AG09309 (cell line): ENCODE measurements at regions not wholly inside any gene's neighbourhood (a gene's known extent, or its start where the extent isn't known, plus 50 kb on each side); places are given as distances from the start of the nearest gene placed in this dataset.

ENCODE experiments used
- DNase-seq: peaks from one replicate; pipeline ENCODE4 v3.0.0-alpha.2; 2010; ENCODE audit warnings: low read depth
- H3K4me3 ChIP-seq: 2 replicates; pipeline ENCODE4 v1.5.1; 2011; ENCODE audit warnings: mild to moderate bottlenecking, low read depth, low read length, moderate library complexity; ENCODE audit not compliant: control insufficient read depth
- TF ChIP-seq, protein P1 (sequence below): IDR thresholded peaks from 2 replicates; pipeline ENCODE4 v1.5.1; 2011; ENCODE audit warnings: mild to moderate bottlenecking, low read depth, low read length, inconsistent platforms; ENCODE audit not compliant: insufficient read depth, control insufficient read depth; ENCODE audit errors: missing control alignments

DNA sequence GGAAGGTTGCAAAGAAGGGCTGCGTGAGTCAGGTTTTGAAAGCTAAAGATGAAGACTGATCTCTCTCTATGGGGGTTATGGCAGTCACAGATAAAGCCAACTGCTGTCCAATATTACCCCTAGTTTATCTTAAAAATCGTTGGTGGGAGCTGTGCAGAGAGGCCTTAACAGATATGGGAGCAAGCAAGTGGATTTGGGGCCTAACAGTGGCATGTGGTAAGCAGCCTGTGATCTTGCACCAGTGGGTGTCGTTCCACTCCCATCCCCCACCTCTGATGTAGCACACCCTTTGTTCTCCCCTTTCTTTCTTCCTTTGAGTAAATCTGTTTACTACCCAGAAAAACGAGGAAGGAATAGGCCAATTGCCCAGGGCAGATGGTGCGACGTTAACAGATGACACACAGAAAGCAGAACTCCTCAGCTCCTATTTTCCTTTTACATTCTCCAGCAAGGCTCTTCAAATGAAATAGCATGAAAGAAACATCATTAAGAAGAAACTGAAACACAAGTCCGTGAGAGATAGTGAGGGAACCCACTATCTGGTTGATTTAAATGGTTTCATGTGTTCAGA lies 274.1 kb upstream of the CITED2 start:
- no peak overlapping the region for H3K4me3 ChIP-seq
- TF ChIP-seq, protein P1, sequence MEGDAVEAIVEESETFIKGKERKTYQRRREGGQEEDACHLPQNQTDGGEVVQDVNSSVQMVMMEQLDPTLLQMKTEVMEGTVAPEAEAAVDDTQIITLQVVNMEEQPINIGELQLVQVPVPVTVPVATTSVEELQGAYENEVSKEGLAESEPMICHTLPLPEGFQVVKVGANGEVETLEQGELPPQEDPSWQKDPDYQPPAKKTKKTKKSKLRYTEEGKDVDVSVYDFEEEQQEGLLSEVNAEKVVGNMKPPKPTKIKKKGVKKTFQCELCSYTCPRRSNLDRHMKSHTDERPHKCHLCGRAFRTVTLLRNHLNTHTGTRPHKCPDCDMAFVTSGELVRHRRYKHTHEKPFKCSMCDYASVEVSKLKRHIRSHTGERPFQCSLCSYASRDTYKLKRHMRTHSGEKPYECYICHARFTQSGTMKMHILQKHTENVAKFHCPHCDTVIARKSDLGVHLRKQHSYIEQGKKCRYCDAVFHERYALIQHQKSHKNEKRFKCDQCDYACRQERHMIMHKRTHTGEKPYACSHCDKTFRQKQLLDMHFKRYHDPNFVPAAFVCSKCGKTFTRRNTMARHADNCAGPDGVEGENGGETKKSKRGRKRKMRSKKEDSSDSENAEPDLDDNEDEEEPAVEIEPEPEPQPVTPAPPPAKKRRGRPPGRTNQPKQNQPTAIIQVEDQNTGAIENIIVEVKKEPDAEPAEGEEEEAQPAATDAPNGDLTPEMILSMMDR: no peak
- no peak for DNase-seq

DNA sequence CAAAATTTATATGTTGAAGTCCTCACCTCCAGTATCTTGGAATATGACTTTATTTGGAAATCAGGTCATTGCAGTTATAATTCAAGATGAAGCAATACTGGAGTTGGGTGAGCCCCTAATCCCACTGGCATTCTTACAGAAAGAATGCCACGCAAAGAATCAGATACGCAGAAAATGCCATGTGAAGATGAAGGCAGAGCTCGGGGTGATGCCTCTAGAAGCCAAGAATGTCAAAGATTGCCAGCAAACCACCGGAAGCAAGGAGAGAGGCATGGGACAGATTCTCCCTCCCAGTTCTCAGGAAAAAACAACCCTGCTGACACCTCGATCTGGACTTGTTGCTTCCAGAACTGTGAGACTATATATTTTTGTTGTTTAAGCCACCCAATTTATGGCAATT lies 273.4 kb upstream of the CITED2 start:
- no peak overlapping the region for H3K4me3 ChIP-seq
- DNase-seq: no peak
- TF ChIP-seq, protein P1: no peak

DNA sequence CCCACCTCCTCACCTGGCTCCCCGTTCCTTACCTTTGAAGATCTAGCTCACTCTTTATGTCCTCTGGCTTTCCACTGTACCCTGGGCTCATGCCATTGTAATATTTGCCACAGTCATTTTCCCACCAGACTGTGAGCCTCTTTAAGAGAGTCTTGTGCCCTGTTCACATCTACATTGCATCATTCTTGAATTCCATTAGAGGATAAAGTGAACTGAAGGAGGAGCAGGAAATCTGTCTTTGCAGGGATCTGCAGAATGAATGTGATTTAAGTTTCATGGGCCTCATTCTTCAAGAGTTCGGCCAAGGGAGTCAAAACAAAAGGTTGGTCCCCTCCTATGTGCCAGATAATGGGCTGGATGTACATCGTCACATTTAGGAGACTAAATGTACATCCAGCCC lies 272.6 kb upstream of the CITED2 start:
- TF ChIP-seq, protein P1: no peak
- peak; percentile 13 for DNase-seq
- H3K4me3 ChIP-seq: no peak overlapping the region

DNA sequence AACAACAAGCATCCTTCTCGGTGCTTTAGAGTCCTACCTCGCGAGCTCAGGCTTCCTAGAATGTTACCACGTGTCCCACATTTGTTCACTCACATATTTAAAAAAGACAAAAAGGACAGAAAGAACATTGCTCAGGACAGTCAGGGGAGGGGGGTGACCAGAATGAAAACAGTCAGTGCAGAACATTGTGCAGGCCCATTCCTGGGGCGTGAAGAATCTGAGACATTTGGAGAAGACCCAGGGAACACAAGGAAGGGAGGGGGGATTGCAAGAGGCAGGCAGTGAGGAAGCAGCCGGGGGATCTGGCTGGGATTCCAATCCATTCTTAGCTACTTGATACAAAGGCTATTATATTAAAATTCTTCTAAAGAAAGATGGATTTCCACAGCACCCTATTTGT lies 270.4 kb upstream of the CITED2 start:
- no peak overlapping the region for H3K4me3 ChIP-seq
- no peak for DNase-seq
- TF ChIP-seq, protein P1: no peak

DNA sequence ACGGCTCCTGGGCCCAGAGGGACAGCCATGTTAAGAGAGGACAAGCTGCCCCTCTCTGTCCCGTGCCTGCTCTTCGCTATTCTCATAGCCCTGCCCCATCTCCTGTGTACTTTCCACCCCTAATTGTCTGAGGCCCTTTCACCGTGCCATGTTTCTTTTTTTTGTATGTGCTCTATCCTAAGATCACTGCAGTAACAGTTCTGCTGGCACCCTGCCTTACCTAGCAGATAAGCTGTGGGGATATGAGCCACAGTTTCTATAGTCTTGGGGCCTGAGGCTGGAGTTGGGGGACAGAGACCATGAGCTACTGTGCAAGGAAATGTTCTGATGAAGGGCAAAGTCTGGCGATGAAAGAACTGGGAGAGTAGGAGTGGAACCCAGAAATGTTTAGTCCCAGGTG lies 269.5 kb upstream of the CITED2 start:
- TF ChIP-seq, protein P1: no peak
- no peak overlapping the region for H3K4me3 ChIP-seq
- no peak for DNase-seq

DNA sequence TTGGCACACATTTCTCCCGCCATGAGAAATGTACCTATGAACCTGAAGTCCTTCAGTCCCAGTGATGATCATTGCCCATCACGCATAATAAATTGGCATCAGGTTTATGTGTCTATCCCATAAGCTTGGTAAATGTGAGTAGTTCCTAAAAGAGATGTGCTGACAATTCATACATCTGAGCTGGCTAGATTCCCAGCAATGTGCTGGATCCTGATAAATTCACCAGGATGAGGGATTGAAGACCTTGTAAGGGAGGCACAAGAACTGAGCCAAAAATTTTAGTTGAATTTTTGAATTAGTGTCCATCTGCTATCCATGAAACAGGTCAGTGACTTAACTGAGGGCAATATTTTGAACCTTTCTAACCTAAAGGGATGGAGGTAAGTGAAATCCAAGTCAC lies 267.9 kb upstream of the CITED2 start:
- TF ChIP-seq, protein P1: no peak
- no peak overlapping the region for H3K4me3 ChIP-seq
- no peak for DNase-seq

DNA sequence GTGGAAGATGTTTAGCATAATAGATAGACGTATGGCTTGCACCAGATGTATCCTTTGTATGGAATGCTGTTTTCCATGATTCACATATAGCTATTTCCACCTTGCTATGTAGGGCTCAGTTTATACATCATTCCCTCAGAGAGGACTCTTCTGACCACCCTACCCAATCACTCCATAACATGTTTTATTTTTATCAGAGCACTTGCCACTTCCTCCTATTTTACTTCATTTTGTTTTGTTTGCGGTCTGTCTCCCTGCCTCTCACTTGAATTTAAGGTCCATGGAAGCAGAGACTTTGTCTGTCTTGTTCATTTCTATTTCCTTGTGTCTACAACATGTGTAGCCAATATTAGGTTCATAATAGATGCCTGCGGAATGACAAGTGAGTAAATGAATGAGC lies 266.9 kb upstream of the CITED2 start:
- no peak for DNase-seq
- no peak overlapping the region for H3K4me3 ChIP-seq
- TF ChIP-seq, protein P1: no peak
